GM19238 (cell line): ENCODE measurements at regions not wholly inside any gene's neighbourhood (a gene's known extent, or its start where the extent isn't known, plus 50 kb on each side); places are given as distances from the start of the nearest gene placed in this dataset.
"Not testable (repeated sequence)": the region's sequence is repeated elsewhere in the genome, so short reads cannot be mapped to it uniquely, and the experiment has no call there.

ENCODE experiments used
- DNase-seq: peaks from one replicate; pipeline ENCODE4 v3.0.0; 2011; ENCODE audit warnings: low spot score; ENCODE audit not compliant: insufficient read length

GRCh38 chr3:193046371-193046770 lies 128.7 kb upstream of the MB21D2 start:
- no peak for DNase-seq

DNA sequence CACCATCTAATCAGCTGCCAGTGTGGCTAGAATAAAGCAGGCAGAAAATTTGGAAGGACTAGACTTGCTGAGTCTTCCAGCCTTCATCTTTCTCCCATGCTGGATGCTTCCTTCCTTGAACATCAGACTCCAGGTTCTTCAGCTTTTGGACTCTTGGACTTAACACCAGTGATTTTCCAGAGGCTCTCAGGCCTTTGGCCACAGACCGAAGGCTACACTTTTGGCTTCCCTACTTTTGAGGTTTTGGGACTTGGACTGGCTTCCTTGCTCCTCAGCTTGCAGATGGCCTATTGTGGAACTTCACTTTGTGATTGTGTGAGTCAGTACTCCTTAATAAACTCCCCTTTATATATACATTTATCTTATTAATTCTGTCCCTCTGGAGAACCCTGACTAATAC lies 129.8 kb upstream of the MB21D2 start:
- not testable (repeated sequence) for DNase-seq

- no peak for DNase-seq
These were observed 130.5 kb upstream of the MB21D2 start for GRCh38 chr3:193048127-193048526.

DNA sequence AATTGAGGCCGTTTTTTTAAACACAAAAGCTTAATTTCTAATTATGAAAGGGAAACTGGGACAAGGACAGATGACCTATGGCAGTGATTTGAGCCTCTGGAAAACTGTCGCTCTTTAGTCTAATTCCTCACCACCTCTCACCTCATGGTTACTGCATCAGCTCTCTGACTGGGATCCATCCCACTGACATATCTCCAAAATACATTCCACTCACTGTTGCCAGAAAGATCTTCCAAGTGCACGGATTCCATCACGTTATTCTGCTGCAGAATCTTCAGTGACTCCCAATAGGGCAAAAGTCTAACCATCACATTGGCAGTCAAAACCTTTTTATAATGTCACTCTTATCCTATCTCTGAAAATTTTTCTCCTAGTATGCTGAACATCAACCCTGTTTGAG lies 132.3 kb upstream of the MB21D2 start:
- DNase-seq, result no peak

DNA sequence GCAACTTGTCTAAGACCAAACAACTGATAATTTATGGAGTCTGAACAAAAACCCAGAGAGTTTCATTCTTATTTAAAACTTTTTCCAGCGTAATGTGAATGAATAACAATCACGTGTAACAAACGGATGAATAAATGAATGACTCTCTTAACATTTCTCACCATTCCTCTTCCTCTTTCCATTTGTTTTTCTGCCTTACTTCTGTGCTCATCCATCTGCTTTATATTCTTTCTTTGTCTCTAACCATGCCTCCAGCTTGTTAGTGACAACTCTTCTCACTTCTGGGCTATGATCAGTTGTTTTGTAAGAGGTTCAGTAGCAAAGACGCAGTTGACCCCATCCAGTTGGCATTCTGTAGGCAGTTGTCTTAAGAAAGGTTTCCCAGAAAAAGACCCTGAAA lies 133.7 kb upstream of the MB21D2 start:
- DNase-seq, result no peak

- DNase-seq, result no peak
These were observed 134.8 kb upstream of the MB21D2 start for GRCh38 chr3:193052354-193053045.

DNA sequence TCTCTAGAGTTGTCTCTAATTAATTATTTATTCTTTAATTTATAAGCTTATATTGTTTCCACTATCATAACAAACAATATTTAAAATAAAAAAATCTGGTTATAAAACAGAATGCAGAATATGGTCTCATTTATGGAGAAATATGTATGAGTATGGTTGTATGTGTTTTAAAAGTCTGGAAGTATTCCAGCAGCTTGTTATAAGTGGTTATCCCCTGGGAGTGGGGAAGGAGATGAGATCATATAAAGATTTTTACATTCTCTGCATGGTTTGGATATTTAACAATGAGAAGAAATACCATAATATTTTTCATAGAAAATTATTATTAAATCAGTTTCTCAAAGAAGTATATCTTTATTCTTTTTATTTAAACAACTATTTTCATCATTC lies 135.4 kb upstream of the MB21D2 start:
- no peak for DNase-seq

DNA sequence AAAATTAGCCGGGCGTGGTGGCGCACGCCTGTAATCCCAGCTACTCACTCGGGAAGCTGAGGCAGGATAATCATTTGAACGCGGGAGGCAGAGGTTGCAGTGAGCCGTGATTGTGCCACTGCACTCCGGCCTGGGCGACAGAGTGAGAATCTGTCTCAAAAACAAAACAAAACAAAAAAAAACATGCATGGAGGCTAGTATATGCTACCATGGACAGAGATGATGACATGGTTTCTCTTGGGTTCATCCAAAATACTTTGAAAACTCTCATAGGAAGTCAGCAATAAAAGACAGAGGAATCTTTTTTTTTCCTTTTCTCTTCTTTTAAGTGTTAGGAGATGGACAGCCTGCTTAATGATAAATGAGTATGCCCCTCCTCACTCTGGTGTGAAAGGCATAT lies 137.7 kb upstream of the MB21D2 start:
- DNase-seq, result no peak

DNA sequence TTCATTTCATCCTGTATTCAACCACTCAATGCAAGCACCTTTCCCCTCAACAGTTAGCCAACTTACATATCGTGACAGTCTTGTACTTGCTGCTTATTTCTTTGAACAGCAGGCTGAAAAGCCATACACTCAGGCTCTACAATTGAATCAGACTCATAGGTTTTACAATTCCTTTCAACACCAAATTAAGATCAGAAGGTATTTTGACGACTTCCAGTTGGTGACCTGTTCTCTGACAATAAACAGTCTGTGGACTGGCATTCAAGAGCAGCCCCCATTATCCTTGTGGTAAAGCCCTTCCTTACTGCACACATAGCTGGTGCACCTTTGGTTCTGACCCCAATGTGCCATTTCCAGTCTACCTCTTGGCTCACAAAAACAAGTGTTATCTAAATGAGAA lies 140.0 kb upstream of the MB21D2 start:
- DNase-seq, result no peak

GRCh38 chr3:193060748-193061546 lies 143.3 kb upstream of the MB21D2 start:
- no peak for DNase-seq

DNA sequence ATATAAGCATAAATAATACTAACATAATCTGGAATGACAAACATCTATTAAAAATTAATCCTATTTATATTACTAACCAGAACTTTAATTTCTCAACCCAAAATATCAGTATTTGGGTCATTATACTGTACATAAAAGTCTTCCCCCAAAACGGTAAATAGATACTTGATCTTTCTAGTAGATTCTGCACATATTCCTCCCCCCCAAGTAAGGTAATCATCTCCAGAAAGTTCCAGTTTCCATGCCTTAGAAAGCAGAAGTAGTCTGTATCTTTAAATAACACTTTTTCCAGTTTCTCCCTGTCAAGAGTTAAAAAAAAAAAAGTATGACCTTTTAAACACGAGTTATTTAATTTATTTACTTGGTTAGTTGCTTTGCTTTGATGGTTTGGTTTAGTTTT lies 150.7 kb upstream of the MB21D2 start:
- no peak for DNase-seq

- DNase-seq, result not testable (repeated sequence)
These were observed 152.1 kb upstream of the MB21D2 start for GRCh38 chr3:193069732-193070131.

DNA sequence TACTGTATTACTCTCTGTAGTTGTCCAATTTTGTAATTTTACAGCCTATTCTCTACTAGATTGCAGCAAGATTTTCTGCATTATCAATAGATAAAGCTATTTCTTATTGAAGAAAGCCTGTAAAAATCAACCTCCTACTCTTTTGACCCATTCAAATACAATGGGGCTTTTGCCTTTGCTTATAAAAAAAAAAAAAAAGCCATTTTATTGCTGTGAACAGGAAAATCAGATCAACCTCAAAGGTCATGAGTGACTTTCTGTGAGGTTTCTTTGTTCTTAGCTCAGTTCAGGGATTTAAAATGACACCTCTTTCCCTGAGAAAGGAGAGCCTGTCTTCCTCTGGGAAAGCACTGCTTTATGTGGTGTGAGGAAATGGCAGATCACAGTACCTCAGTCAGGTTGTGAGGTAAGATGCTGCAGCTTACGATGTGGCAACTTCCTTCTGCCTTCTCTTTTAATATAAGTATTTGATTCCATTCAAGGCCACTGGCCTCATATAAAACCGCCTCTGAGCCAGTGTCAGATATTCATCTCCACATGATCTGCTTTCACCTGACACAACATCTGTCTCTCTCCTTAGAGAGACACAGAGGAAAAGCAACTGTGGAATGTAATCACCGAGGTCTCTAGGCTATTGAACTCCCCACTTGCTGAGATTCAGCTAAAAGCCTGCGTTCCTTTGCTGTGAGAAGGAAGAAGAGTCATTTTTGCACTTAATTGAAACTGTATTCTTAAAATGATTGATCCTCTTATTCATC lies 161.5 kb upstream of the MB21D2 start:
- DNase-seq, result no peak

DNA sequence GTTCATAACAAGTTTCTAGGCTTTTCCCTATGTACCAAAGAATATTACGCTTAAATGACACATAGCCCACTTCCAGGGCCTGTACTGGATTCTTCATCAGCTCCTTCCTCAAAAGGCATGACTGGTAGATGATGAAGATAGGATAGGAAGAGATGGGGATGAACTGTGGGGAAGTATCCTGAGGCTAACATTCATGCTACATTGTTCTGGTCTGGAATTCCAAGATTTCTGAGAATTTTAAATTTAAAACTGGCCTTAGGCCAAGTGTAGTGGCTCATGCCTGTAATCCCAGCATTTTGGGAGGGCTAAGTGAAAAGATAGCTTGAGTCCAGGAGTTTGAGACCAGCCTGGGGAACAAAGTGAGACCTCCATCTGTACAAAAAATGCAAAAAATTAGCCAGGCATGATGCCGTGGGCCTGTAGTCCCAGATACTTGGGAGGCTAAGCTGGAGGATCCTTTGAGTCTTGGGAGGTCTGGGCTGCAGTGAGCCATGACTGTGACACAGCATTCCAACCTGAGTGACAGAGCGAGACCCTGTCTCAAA lies 160.1 kb upstream of the PLAAT1 start:
- no peak for DNase-seq

DNA sequence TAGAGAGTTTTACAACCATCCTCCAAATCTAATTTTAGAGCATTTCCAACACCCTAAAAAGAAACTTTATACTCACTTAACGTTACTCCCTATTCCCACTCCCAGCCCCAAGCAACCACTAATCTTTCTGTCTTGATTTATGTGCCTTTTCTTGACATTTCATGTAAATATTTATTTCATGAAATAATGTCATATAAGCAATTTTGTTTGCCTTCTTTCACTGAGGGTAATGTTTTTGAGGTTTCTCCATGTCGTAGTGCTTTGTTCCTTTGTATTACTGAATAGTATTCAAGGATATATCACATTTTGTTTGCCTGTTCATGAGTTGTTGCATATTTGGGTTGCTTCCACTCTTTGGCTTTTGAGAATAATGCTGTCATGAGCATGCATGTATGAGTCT lies 155.4 kb upstream of the PLAAT1 start:
- no peak for DNase-seq

DNA sequence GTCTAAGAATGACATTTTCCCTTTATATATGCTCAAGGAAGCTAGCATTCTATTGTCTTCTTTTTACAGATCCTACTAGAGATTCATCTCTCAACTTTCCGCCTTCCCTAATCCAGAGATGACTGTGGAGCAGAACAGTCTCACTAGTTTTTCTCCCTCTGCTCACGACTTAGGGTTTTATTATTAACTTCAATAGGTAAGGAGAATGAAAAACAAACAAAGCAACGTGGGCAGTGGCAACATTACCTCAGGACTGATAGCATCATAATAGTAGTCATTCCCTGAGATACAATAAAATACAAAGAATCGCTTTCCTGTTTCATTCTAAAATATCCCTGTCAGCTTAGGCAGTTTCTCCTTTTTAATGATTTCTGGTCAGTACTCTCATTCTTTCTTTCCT lies 154.3 kb upstream of the PLAAT1 start:
- no peak for DNase-seq

GRCh38 chr3:193087336-193087735 lies 153.7 kb upstream of the PLAAT1 start:
- DNase-seq, result no peak

- no peak for DNase-seq
These were observed 145.7 kb upstream of the PLAAT1 start for GRCh38 chr3:193095366-193095765.

- no peak for DNase-seq
These were observed 144.9 kb upstream of the PLAAT1 start for GRCh38 chr3:193096076-193096475.

- no peak for DNase-seq
These were observed 126.3 kb upstream of the PLAAT1 start for GRCh38 chr3:193114431-193115340.

DNA sequence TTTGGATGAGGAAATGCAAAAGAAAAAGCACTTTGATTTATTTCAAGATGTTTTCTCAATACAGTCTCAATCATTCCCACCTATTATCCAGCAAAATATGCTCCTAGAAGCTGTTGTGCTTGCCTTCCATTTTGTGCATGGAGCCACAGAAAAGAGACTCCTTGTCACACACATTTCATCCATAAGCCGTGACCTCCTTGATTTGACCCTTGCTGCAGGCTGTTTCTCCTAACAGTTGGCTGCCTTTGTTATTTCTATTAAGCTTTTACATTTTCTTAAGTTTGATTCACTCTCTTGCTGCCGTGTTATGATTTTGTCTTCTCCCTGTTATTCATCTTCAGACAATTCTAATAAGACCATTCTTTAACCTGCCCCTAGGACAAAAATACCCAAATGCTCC lies 124.2 kb upstream of the PLAAT1 start:
- no peak for DNase-seq
